K562 (cell line): ENCODE measurements at regions not wholly inside any gene's neighbourhood (a gene's known extent, or its start where the extent isn't known, plus 50 kb on each side); places are given as distances from the start of the nearest gene placed in this dataset.

Source experiments
- ATAC-seq: fragments of 200-7000 bp; cut with Tn5 transposase; 3 replicates; pipeline ENCODE4 v1.9.1; 2020; ENCODE audit warnings: moderate library complexity
- BruUV-seq: library from RNA; stranded (reverse); fragments of 400-500 nt; replicated peaks from 2 replicates; lab custom pipeline; 2021; lab: Mats Ljungman, UMichigan
- CTCF ChIA-PET: fragments of 300-600 bp; formaldehyde crosslinking; extraction: SDS; loops from one replicate; lab custom pipeline; 2021; ENCODE audit warnings: low intra/inter-chr PET ratio; lab: Yijun Ruan, JAX
- POLR2A ChIA-PET: fragments of 300-600, 350-650 bp; sonication (Branson Sonifier 250); formaldehyde crosslinking; extraction: SDS; loops from one replicate; lab custom pipeline; 2021; ENCODE audit warnings: antibody characterized with exemption, inconsistent platforms; lab: Yijun Ruan, JAX
- DNase-seq, 4 experiments: peaks; one replicate each; pipeline versions ENCODE4 v3.0.0 to v3.0.0-alpha.2; 2011 to 2018; ENCODE audit warnings: low spot score in 3 of 4, mixed read lengths in 3 of 4; ENCODE audit errors: extremely low read depth in 1 of 4
- FAIRE-seq: peaks from 2 replicates; lab custom pipeline; 2011; peaks lifted over from hg19 to GRCh38; lab: Jason Lieb, UNC
- H2AFZ ChIP-seq: 2 replicates; pipeline ENCODE4 v1.6.0; 2011; ENCODE audit warnings: low read depth, low read length, control low read depth, inconsistent platforms
- H3K27ac ChIP-seq: fragments of 200-600 bp; 3 replicates; pipeline ENCODE4 v1.8.0; 2011; ENCODE audit warnings: low read depth, mild to moderate bottlenecking, control low read depth, inconsistent platforms, low read length, moderate library complexity, mixed read lengths; ENCODE audit errors: extremely low read depth
- H3K27me3 ChIP-seq, 2 experiments: fragments of 300-600 bp in 1 of 2; 2 replicates in 1 of 2; 3 replicates in 1 of 2; pipeline versions ENCODE4 v1.6.0 to v1.8.0; 2011; ENCODE audit warnings: inconsistent platforms in 2 of 2, low read length in 2 of 2, mild to moderate bottlenecking in 1 of 2, mixed read lengths in 1 of 2, moderate library complexity in 1 of 2; ENCODE audit not compliant: control insufficient read depth in 2 of 2, insufficient read depth in 2 of 2
- H3K36me3 ChIP-seq: fragments of 300-600 bp; 3 replicates; pipeline ENCODE4 v1.8.0; 2011; ENCODE audit warnings: mild to moderate bottlenecking, low read length, inconsistent platforms; ENCODE audit not compliant: control insufficient read depth, insufficient read depth
- H3K4me1 ChIP-seq, 2 experiments: fragments of 200-600 bp in 1 of 2; replicated peaks in 1 of 2; 2 replicates in 1 of 2; 3 replicates in 1 of 2; pipeline versions ENCODE4 v1.5.1 to v1.8.0; 2011; ENCODE audit warnings: inconsistent platforms in 2 of 2, low read length in 2 of 2, mild to moderate bottlenecking in 1 of 2, mixed read lengths in 1 of 2, moderate library complexity in 1 of 2; ENCODE audit not compliant: control insufficient read depth in 2 of 2, insufficient read depth in 2 of 2
- H3K4me2 ChIP-seq: 2 replicates; pipeline ENCODE4 v1.6.1; 2011; ENCODE audit warnings: low read length, control low read depth, inconsistent platforms, mixed read lengths; ENCODE audit not compliant: insufficient read depth
- H3K4me3 ChIP-seq: fragments of 200-600 bp; sonication (generic), shearing (Covaris generic); 2 replicates; pipeline ENCODE4 v1.5.1; 2016; ENCODE audit warnings: control low read depth, inconsistent platforms
- H3K79me2 ChIP-seq: fragments of 200-600 bp; 3 replicates; pipeline ENCODE4 v1.8.0; 2011; ENCODE audit warnings: low read length, inconsistent platforms; ENCODE audit not compliant: control insufficient read depth, insufficient read depth
- H3K9ac ChIP-seq, 2 experiments: 2 replicates each; pipeline versions ENCODE4 v1.6.0 to v1.6.1; 2011; ENCODE audit warnings: low read depth in 2 of 2, low read length in 2 of 2, control low read depth in 1 of 2, inconsistent platforms in 1 of 2, mild to moderate bottlenecking in 1 of 2, mixed read lengths in 1 of 2; ENCODE audit not compliant: insufficient read depth in 1 of 2
- H3K9me1 ChIP-seq: one replicate; pipeline ENCODE4 v1.6.0; 2011; ENCODE audit warnings: inconsistent platforms, mild to moderate bottlenecking, low read length, moderate library complexity; ENCODE audit not compliant: control insufficient read depth, insufficient read depth
- H3K9me3 ChIP-seq: replicated peaks from 2 replicates; pipeline ENCODE4 v1.5.1; 2011; ENCODE audit warnings: low read depth, low read length, inconsistent platforms; ENCODE audit not compliant: control insufficient read depth, insufficient read depth
- H4K20me1 ChIP-seq: replicated peaks from 2 replicates; pipeline ENCODE4 v1.6.1; 2011; ENCODE audit warnings: low read length, inconsistent platforms, mixed read lengths; ENCODE audit not compliant: control insufficient read depth, insufficient read depth
- AFF1 ChIP-seq, 2 experiments: fragments of 450-650 bp; IDR thresholded peaks; 2 replicates each; pipeline ENCODE4 v1.6.1; 2018; ENCODE audit warnings: mild to moderate bottlenecking in 2 of 2, low read depth in 1 of 2; ENCODE audit not compliant: partially characterized antibody in 2 of 2
- ETS2 ChIP-seq: IDR thresholded peaks from 2 replicates; pipeline ENCODE4 v1.6.1; 2016; ENCODE audit warnings: borderline replicate concordance, missing genetic modification characterization, mild to moderate bottlenecking, moderate library complexity, missing compliant biosample characterization; ENCODE audit not compliant: poor library complexity, severe bottlenecking
- MAFK ChIP-seq: IDR thresholded peaks from 2 replicates; pipeline ENCODE4 v1.6.1; 2011; ENCODE audit warnings: low read length, improper control_type of control experiment
- ZC3H4 ChIP-seq: sonication (generic); formaldehyde crosslinking; IDR thresholded peaks from 2 replicates; pipeline ENCODE4 v1.9.0; 2021; ENCODE audit warnings: missing genetic modification reagents, borderline replicate concordance
- ZNF586 ChIP-seq: fragments of 450-650 bp; formaldehyde crosslinking; conservative IDR thresholded peaks from 2 replicates; pipeline ENCODE4 v1.4.0; 2020; ENCODE audit warnings: mild to moderate bottlenecking, moderate library complexity
- WGBS: fragments of 100-300 bp; shearing (Covaris generic); methylation state at CpG from one replicate; pipeline ENCODE4 v1.1.6; 2016; ENCODE audit warnings: low coverage, mixed read lengths; ENCODE audit not compliant: insufficient coverage; ENCODE audit errors: missing lambda C conversion rate; 5-methylcytosine and 5-hydroxymethylcytosine counted together
- in situ Hi-C: fragments of 300-500 bp; cut with MboI; formaldehyde crosslinking; loops from 4 replicates; pipeline ENCODE4 v1.15.0; 2018; ENCODE audit warnings: inconsistent platforms, mixed read lengths
- intact Hi-C: fragments of 100-400 bp; cut with micrococcal nuclease; formaldehyde crosslinking; loops from 2 replicates; pipeline ENCODE4 v1.14.2; 2022

DNA sequence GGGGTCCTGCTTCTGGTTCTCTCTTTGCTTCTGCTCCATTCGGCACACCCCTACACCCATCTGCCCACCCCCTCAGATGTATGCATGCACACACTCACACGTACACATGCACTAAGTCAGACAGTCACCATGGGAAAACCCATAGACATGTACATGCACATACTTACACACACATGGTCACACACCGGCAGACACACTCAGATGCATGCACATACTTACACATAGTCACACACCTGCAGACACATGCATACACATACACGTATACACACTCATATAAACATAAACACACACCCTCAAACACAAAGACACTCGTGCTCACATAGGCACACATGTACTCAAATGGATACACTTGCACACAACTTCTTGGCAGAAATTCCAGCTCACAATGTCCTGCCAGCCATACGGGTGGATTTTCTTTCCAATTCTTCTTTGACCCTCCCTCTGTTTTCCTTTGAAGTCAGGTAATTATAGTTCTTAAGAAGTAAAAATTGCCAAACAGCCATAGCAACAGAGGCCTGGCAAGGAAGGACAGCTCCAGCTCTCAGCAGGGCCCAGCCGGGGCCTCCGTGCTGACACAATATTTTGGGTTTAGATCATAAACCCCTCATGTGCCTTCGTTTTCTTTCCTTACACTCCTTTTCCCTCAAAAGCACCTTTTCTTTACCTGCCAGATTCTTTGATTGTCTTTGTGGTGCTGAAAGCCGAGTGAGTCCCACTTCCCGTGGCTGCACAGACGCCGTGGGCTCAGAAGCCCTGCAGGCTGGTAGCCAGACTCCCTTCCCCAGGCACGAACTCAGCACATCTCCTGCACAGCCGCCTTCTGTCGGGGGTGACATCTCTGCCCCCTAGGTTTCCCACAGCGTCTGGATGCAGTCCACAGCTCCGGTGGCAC lies 195.7 kb downstream of the ARL4C start:
- Histone ChIP-seq H3K4me1 (no peaks in the 10 kb centered on the region), H3K27me3 (no peaks in the 10 kb centered on the region; a peak in 1 of 5 replicates), H3K27ac (no peak overlapping the region), H3K9me1 (no peaks in the 10 kb centered on the region), H3K4me3 (no peak overlapping the region), H3K4me2 (no peak overlapping the region), H2AFZ (no peak overlapping the region), H3K9ac (no peak overlapping the region), H3K79me2 (no peaks in the 10 kb centered on the region), H3K9me3 (no peaks in the 10 kb centered on the region), H4K20me1 (no peaks in the 10 kb centered on the region), H3K36me3 (no peaks in the 10 kb centered on the region)
- no peak for TF ChIP-seq ZC3H4 (CRISPR knock-in tag)
- intact Hi-C loops = no loop called here
- DNase-seq (no peak), FAIRE-seq (no peak), ATAC-seq (no peak)
- CTCF ChIA-PET = no interaction called here
- in situ Hi-C loops = no loop called here
- POLR2A ChIA-PET = interaction anchor here (0.8 kb wide), 1 partner anchor 155 kb away, joined by 3 read pairs; no protein-coding TSS in a partner anchor
- no TSS peak for BruUV-seq
- WGBS = under 1% methylated on average over 15 of the region's 18 CpGs

- in situ Hi-C loops = no loop called here
- no peaks in the 10 kb centered on the region; a peak in 1 of 5 replicates for H3K27me3 ChIP-seq
- POLR2A ChIA-PET = no interaction called here
- H3K4me1 ChIP-seq = no peaks in the 10 kb centered on the region
- DNase-seq = no peak
- H3K4me3 ChIP-seq = no peak overlapping the region
- intact Hi-C loops = no loop called here
- H3K27ac ChIP-seq = no peak overlapping the region
- H3K9me1 ChIP-seq = no peaks in the 10 kb centered on the region
- H3K4me2 ChIP-seq = no peak overlapping the region
- H2AFZ ChIP-seq = no peak overlapping the region
- 0% methylated on average over 5 of the region's 6 CpGs for WGBS
- CTCF ChIA-PET = no interaction called here
- ATAC-seq = no peak
- no TSS peak for BruUV-seq
- FAIRE-seq = no peak
- no peaks in the 10 kb centered on the region for H3K79me2 ChIP-seq
- no peaks in the 10 kb centered on the region for H3K9me3 ChIP-seq
- no peak overlapping the region for H3K9ac ChIP-seq
- no peaks in the 10 kb centered on the region for H3K36me3 ChIP-seq
- H4K20me1 ChIP-seq = no peaks in the 10 kb centered on the region
- no peak for TF ChIP-seq AFF1 (IDR thresholded peaks at IDR 0.05; ENCODE audit: low read depth in 1 of 2, partially characterized antibody in 2 of 2)
- TF ChIP-seq ZNF586 (CRISPR knock-in tag) = no peak
- no peak for TF ChIP-seq MAFK
- TF ChIP-seq ETS2 = no peak
These were observed 196.4 kb downstream of the ARL4C start for GRCh38 chr2:234300391-234300925.
